A673 (cell line): ENCODE measurements at regions not wholly inside any gene's neighbourhood (a gene's known extent, or its start where the extent isn't known, plus 50 kb on each side); places are given as distances from the start of the nearest gene placed in this dataset.
"Not testable (repeated sequence)": the region's sequence is repeated elsewhere in the genome, so short reads cannot be mapped to it uniquely, and the experiment has no call there.

Source experiments
- BruUV-seq: library from RNA; stranded (reverse); fragments of 400-500 nt; replicated peaks from 2 replicates; lab custom pipeline; 2021; lab: Mats Ljungman, UMichigan
- CTCF ChIA-PET: fragments of 300-600 bp; sonication (Branson Sonifier 250); formaldehyde crosslinking; loops from one replicate; lab custom pipeline; 2022; ENCODE audit warnings: antibody characterized with exemption; lab: Charles Lee
- POLR2A ChIA-PET: fragments of 300-600 bp; sonication (Branson Sonifier 250); formaldehyde crosslinking; loops from one replicate; lab custom pipeline; 2022; ENCODE audit warnings: antibody characterized with exemption; ENCODE audit not compliant: low non-redundant PET; lab: Charles Lee
- DNase-seq: peaks from one replicate; pipeline ENCODE4 v3.0.0-alpha.2; 2015; ENCODE audit warnings: low spot score
- H3K27ac ChIP-seq: fragments of 200-600 bp; sonication (generic); 2 replicates; pipeline ENCODE4 v1.5.1; 2016; ENCODE audit warnings: mixed run types, low read depth, mild to moderate bottlenecking, mixed read lengths, antibody characterized with exemption, low read length; ENCODE audit not compliant: poor library complexity, severe bottlenecking
- H3K27me3 ChIP-seq: fragments of 200-600 bp; sonication (generic); replicated peaks from 2 replicates; pipeline ENCODE4 v1.6.1; 2017; ENCODE audit warnings: mixed run types, low read depth, mild to moderate bottlenecking, mixed read lengths, antibody characterized with exemption, low read length; ENCODE audit not compliant: insufficient read depth, poor library complexity
- H3K36me3 ChIP-seq: fragments of 200-600 bp; sonication (generic); 2 replicates; pipeline ENCODE4 v1.6.1; 2016; ENCODE audit warnings: mixed run types, mild to moderate bottlenecking, mixed read lengths, antibody characterized with exemption, low read length; ENCODE audit not compliant: insufficient read depth, poor library complexity, severe bottlenecking
- H3K4me1 ChIP-seq: fragments of 200-600 bp; sonication (generic); 2 replicates; pipeline ENCODE4 v1.6.1; 2017; ENCODE audit warnings: mixed run types, mild to moderate bottlenecking, mixed read lengths, antibody characterized with exemption, low read length; ENCODE audit not compliant: insufficient read depth, poor library complexity, severe bottlenecking
- H3K4me3 ChIP-seq: fragments of 200-600 bp; sonication (generic); 2 replicates; pipeline ENCODE4 v1.5.1; 2016; ENCODE audit warnings: low read depth, mixed run types, mild to moderate bottlenecking, mixed read lengths, low read length; ENCODE audit not compliant: poor library complexity, severe bottlenecking
- H3K9me3 ChIP-seq: fragments of 200-600 bp; sonication (generic); 2 replicates; pipeline ENCODE4 v1.6.1; 2016; ENCODE audit warnings: mixed run types, low read depth, mild to moderate bottlenecking, mixed read lengths, antibody characterized with exemption, low read length; ENCODE audit not compliant: poor library complexity, severe bottlenecking
- CTCF ChIP-seq: fragments of 300-800, 200-600 bp; sonication (generic); conservative IDR thresholded peaks from 2 replicates; pipeline ENCODE4 v1.5.1; 2017; ENCODE audit warnings: low read depth, mild to moderate bottlenecking, antibody characterized with exemption, low read length, moderate library complexity, mixed read lengths
- EZH2 ChIP-seq: fragments of 200-600 bp; sonication (generic); IDR thresholded peaks from 2 replicates; pipeline ENCODE4 v1.6.1; 2017; ENCODE audit warnings: borderline replicate concordance, low read depth, mild to moderate bottlenecking, mixed read lengths, antibody characterized with exemption, low read length; ENCODE audit not compliant: poor library complexity, severe bottlenecking
- intact Hi-C: fragments of 100-400 bp; cut with micrococcal nuclease; formaldehyde crosslinking; loops from one replicate; pipeline ENCODE4 v1.10.0; 2022; ENCODE audit not compliant: unreplicated experiment

GRCh38 chr9:24071091-24071490 is 245.1 kb upstream of the ELAVL2 start:
- TF ChIP-seq EZH2 (no peak), CTCF (no peak)
- Histone ChIP-seq H3K4me3 (no peak overlapping the region), H3K36me3 (no peaks in the 10 kb centered on the region), H3K9me3 (no peaks in the 10 kb centered on the region), H3K27me3 (no peaks in the 10 kb centered on the region), H3K4me1 (no peaks in the 10 kb centered on the region), H3K27ac (no peak overlapping the region)
- BruUV-seq = no TSS peak
- ChIA-PET POLR2A (no interaction called here), CTCF (no interaction called here)
- no peak for DNase-seq
- intact Hi-C loops = no loop called here

GRCh38 chr9:24067107-24067506 is 241.1 kb upstream of the ELAVL2 start:
- intact Hi-C loops, BruUV-seq: not testable (repeated sequence)

GRCh38 chr9:24059651-24060050 is 233.6 kb upstream of the ELAVL2 start:
- BruUV-seq = no TSS peak
- CTCF ChIA-PET = no interaction called here
- DNase-seq = no peak

More at GRCh38 chr9:24067107-24067506, 241.1 kb upstream of the ELAVL2 start:
- H3K4me1 ChIP-seq, H3K27me3 ChIP-seq, H3K9me3 ChIP-seq, H3K4me3 ChIP-seq, H3K27ac ChIP-seq, CTCF ChIA-PET, DNase-seq, POLR2A ChIA-PET, H3K36me3 ChIP-seq: not testable (repeated sequence)

More at GRCh38 chr9:24059651-24060050, 233.6 kb upstream of the ELAVL2 start:
- Histone ChIP-seq H3K4me1 (no peaks in the 10 kb centered on the region), H3K4me3 (no peak overlapping the region), H3K36me3 (no peaks in the 10 kb centered on the region), H3K27me3 (no peaks in the 10 kb centered on the region), H3K27ac (no peak overlapping the region), H3K9me3 (no peaks in the 10 kb centered on the region)
- POLR2A ChIA-PET = no interaction called here
- TF ChIP-seq CTCF = no peak
- TF ChIP-seq EZH2 = no peak
- intact Hi-C loops = no loop called here
